HCT116 (cell line): ENCODE measurements at regions not wholly inside any gene's neighbourhood (a gene's known extent, or its start where the extent isn't known, plus 50 kb on each side); places are given as distances from the start of the nearest gene placed in this dataset.

ENCODE experiments used
- ATF3 ChIP-seq: IDR thresholded peaks from 2 replicates; pipeline ENCODE4 v1.6.1; 2012
- CEBPB ChIP-seq: IDR thresholded peaks from 2 replicates; pipeline ENCODE4 v1.6.1; 2012; ENCODE audit warnings: low read depth
- CTCF ChIP-seq, 3 experiments: fragments of 200-600 bp in 1 of 3; sonication (generic) in 1 of 3; IDR thresholded peaks in 2 of 3; conservative IDR thresholded peaks in 1 of 3; 2 replicates each; pipeline ENCODE4 v1.5.1; 2012 to 2017; ENCODE audit warnings: low read depth in 2 of 3, low read length in 2 of 3, antibody characterized with exemption in 1 of 3, borderline replicate concordance in 1 of 3, control low read depth in 1 of 3, mild to moderate bottlenecking in 1 of 3, mixed read lengths in 1 of 3, mixed run types in 1 of 3, moderate library complexity in 1 of 3; ENCODE audit not compliant: insufficient read depth in 1 of 3
- EZH2 ChIP-seq: fragments of 200-600 bp; sonication (generic); IDR thresholded peaks from 2 replicates; pipeline ENCODE4 v1.6.1; 2017; ENCODE audit warnings: antibody characterized with exemption, mixed run types
- EZH2phosphoT487 ChIP-seq: fragments of 200-600 bp; IDR thresholded peaks from 2 replicates; pipeline ENCODE4 v1.6.1; 2018; ENCODE audit warnings: antibody characterized with exemption, borderline replicate concordance
- JUND ChIP-seq: IDR thresholded peaks from 2 replicates; pipeline ENCODE4 v1.6.1; 2012
- MAX ChIP-seq: IDR thresholded peaks from 2 replicates; pipeline ENCODE4 v1.6.1; 2012
- POLR2A ChIP-seq: IDR thresholded peaks from 2 replicates; pipeline ENCODE4 v1.7.0; 2011; ENCODE audit warnings: borderline replicate concordance; ENCODE audit not compliant: insufficient read depth, insufficient read length; ENCODE audit errors: extremely low read depth
- POLR2AphosphoS5 ChIP-seq: IDR thresholded peaks from 2 replicates; pipeline ENCODE4 v1.6.1; 2011; ENCODE audit warnings: mild to moderate bottlenecking, low read depth, low read length, moderate library complexity
- REST ChIP-seq: IDR thresholded peaks from 2 replicates; pipeline ENCODE4 v1.6.1; 2012; ENCODE audit warnings: low read depth
- SIN3A ChIP-seq: IDR thresholded peaks from 2 replicates; pipeline ENCODE4 v1.6.1; 2012; ENCODE audit warnings: low read depth
- ZNF274 ChIP-seq: fragments of 200-500 bp; sonication (Bioruptor generic); IDR thresholded peaks from 2 replicates; pipeline ENCODE4 v1.6.1; 2014; ENCODE audit warnings: mild to moderate bottlenecking, low read depth, low read length, inconsistent platforms

GRCh38 chrX:45368705-45369104 lies 168.0 kb upstream of the DIPK2B start:
- TF ChIP-seq CTCF (IDR thresholded peaks at IDR 0.05 in 2 of 3, conservative IDR thresholded peaks at IDR 0.05 in 1 of 3; ENCODE audit: borderline replicate concordance in 1 of 3, insufficient read depth in 1 of 3, low read depth in 2 of 3, low read length in 2 of 3), result no peak
- TF ChIP-seq EZH2phosphoT487, result no peak
- TF ChIP-seq REST, result no peak
- no peak for TF ChIP-seq EZH2
- no peak for TF ChIP-seq POLR2A
- no peak for TF ChIP-seq JUND
- no peak for TF ChIP-seq ATF3
- no peak for TF ChIP-seq MAX
- TF ChIP-seq POLR2AphosphoS5, result no peak
- TF ChIP-seq CEBPB, result no peak
- no peak for TF ChIP-seq ZNF274
- TF ChIP-seq SIN3A, result no peak
